ENCODE measurements at regions not wholly inside any gene's neighbourhood (a gene's known extent, or its start where the extent isn't known, plus 50 kb on each side); places are given as distances from the start of the nearest gene placed in this dataset.
"Not testable (repeated sequence)": the region's sequence is repeated elsewhere in the genome, so short reads cannot be mapped to it uniquely, and the experiment has no call there.

- no peak for DNase-seq
These were observed 185.3 kb upstream of the PWP1 start for GRCh38 chr12:107500307-107500706.

DNA sequence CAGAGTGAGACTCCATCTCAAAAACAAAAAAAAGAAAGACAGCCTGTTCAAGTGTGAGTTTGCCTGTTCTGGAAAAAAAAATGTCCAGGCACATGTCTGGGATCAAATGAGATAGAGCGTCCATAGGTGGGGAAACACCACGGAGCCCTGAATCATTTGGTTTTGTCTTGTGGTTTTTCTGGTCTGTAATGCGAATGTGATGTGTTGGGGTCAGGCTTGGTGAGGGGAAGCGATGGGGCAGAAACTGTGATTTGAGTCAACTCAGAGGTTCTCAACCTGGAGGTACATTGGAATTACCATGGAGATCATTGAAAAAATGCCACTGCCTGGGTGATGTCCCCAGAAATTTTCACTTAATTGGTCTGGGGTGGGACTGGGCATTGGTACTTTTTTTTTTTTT is 183.9 kb upstream of the PWP1 start:
- no peak for DNase-seq

- no peak for DNase-seq
These were observed 182.3 kb upstream of the PWP1 start for GRCh38 chr12:107503129-107503855.

GRCh38 chr12:107503887-107504885 is 181.4 kb upstream of the PWP1 start:
- no peak for DNase-seq

- DNase-seq, result no peak
These were observed 176.2 kb upstream of the PWP1 start for GRCh38 chr12:107509421-107509820.

- DNase-seq, result no peak
These were observed 175.4 kb upstream of the PWP1 start for GRCh38 chr12:107510211-107510610.

DNA sequence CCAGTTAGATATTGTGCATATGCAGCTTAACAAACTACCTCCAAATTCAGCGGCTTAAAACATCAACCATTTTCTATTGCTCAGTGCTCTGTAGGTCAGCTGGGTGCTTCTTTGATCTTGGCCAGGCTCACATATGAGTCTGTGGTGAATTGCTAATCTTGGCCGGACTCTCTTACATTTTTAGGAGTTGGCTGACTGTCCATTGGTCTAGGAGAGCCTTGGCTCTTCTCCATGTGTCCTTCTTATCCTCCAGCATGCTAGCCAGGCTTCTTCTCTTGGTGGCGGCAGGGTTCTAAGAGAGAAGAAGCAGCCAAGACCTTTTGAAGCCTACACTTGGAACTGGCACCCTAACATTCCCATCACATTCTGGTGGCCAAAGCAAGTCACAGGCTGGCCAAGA is 174.3 kb upstream of the PWP1 start:
- DNase-seq, result no peak

GRCh38 chr12:107512391-107512790 is 173.2 kb upstream of the PWP1 start:
- no peak for DNase-seq

- no peak for DNase-seq
These were observed 172.4 kb upstream of the PWP1 start for GRCh38 chr12:107513184-107513583.

- DNase-seq, result no peak
These were observed 171.8 kb upstream of the PWP1 start for GRCh38 chr12:107513636-107514400.

GRCh38 chr12:107514887-107515445 is 170.6 kb upstream of the PWP1 start:
- no peak for DNase-seq

- no peak for DNase-seq
These were observed 170.1 kb upstream of the PWP1 start for GRCh38 chr12:107515446-107515958.

- DNase-seq, result not testable (repeated sequence)
These were observed 167.8 kb upstream of the PWP1 start for GRCh38 chr12:107517816-107518215.

- DNase-seq, result no peak
These were observed 166.7 kb upstream of the PWP1 start for GRCh38 chr12:107518868-107519267.

GRCh38 chr12:107519906-107520859 is 165.4 kb upstream of the PWP1 start:
- no peak for DNase-seq

- DNase-seq, result no peak
These were observed 163.7 kb upstream of the PWP1 start for GRCh38 chr12:107521826-107522355.

GRCh38 chr12:107522692-107523477 is 162.7 kb upstream of the PWP1 start:
- DNase-seq, result no peak

- no peak for DNase-seq
These were observed 161.6 kb upstream of the PWP1 start for GRCh38 chr12:107523775-107524535.
